HepG2 (cell line): ENCODE measurements at regions not wholly inside any gene's neighbourhood (a gene's known extent, or its start where the extent isn't known, plus 50 kb on each side); places are given as distances from the start of the nearest gene placed in this dataset.

Experiments used
- ATAC-seq: fragments of 200-7000 bp; cut with Tn5 transposase; 3 replicates; pipeline ENCODE4 v1.9.1; 2020; ENCODE audit warnings: mild to moderate bottlenecking, moderate library complexity
- BruUV-seq: library from RNA; stranded (reverse); fragments of 400-500 nt; replicated peaks from 2 replicates; lab custom pipeline; 2021; lab: Mats Ljungman, UMichigan
- CTCF ChIA-PET: fragments of 300-600 bp; formaldehyde crosslinking; extraction: SDS; loops from one replicate; lab custom pipeline; 2021; ENCODE audit warnings: low total read pairs, inconsistent platforms, low intra/inter-chr PET ratio; lab: Yijun Ruan, JAX
- POLR2A ChIA-PET: fragments of 350-600 bp; sonication (Branson Sonifier 250); formaldehyde crosslinking; loops from one replicate; lab custom pipeline; 2020; ENCODE audit warnings: antibody characterized with exemption, inconsistent platforms; lab: Yijun Ruan, JAX
- DNase-seq: peaks from one replicate; pipeline ENCODE4 v3.0.0-alpha.2; 2015; ENCODE audit warnings: low spot score
- FAIRE-seq: peaks from 3 replicates; lab custom pipeline; 2011; peaks lifted over from hg19 to GRCh38; lab: Jason Lieb, UNC
- H2AFZ ChIP-seq: one replicate; pipeline ENCODE4 v1.6.1; 2011; ENCODE audit warnings: low read length, inconsistent platforms
- H3K27ac ChIP-seq: fragments of 300-600 bp; 3 replicates; pipeline ENCODE4 v1.8.0; 2011; ENCODE audit warnings: mixed run types, mild to moderate bottlenecking, mixed read lengths, low read length, inconsistent platforms; ENCODE audit not compliant: insufficient read depth; ENCODE audit errors: extremely low read length
- H3K27me3 ChIP-seq, 2 experiments: fragments of 200-600 bp in 1 of 2; 2 replicates in 1 of 2; 3 replicates in 1 of 2; pipeline versions ENCODE4 v1.6.0 to v1.8.0; 2011; ENCODE audit warnings: low read length in 2 of 2, mild to moderate bottlenecking in 2 of 2, moderate library complexity in 2 of 2, inconsistent platforms in 1 of 2; ENCODE audit not compliant: insufficient read depth in 2 of 2, control insufficient read depth in 1 of 2
- H3K36me3 ChIP-seq, 2 experiments: fragments of 200-600 bp in 1 of 2; replicated peaks in 1 of 2; 2 replicates in 1 of 2; 3 replicates in 1 of 2; pipeline versions ENCODE4 v1.5.1 to v1.8.0; 2011; ENCODE audit warnings: low read length in 2 of 2, inconsistent platforms in 1 of 2; ENCODE audit not compliant: insufficient read depth in 2 of 2, control insufficient read depth in 1 of 2
- H3K4me1 ChIP-seq: 2 replicates; pipeline ENCODE4 v1.5.1; 2012; ENCODE audit warnings: low read length, inconsistent platforms; ENCODE audit not compliant: insufficient read depth
- H3K4me2 ChIP-seq: 2 replicates; pipeline ENCODE4 v1.6.0; 2011; ENCODE audit warnings: low read depth, low read length, inconsistent platforms
- H3K4me3 ChIP-seq, 3 experiments: fragments of 200-600 bp in 1 of 3; sonication (generic), shearing (Covaris generic) in 1 of 3; replicated peaks in 1 of 3; 2 replicates each; pipeline ENCODE4 v1.5.1; 2011 to 2016; ENCODE audit warnings: low read length in 3 of 3, inconsistent platforms in 2 of 3, low read depth in 2 of 3, mild to moderate bottlenecking in 2 of 3, control low read depth in 1 of 3, mixed read lengths in 1 of 3; ENCODE audit not compliant: insufficient read depth in 1 of 3
- H3K79me2 ChIP-seq: one replicate; pipeline ENCODE4 v1.6.1; 2011; ENCODE audit warnings: low read length, inconsistent platforms; ENCODE audit not compliant: insufficient read depth
- H3K9ac ChIP-seq: 2 replicates; pipeline ENCODE4 v1.6.0; 2011; ENCODE audit warnings: mild to moderate bottlenecking, low read depth, low read length, inconsistent platforms; ENCODE audit not compliant: insufficient read depth
- H3K9me3 ChIP-seq: 2 replicates; pipeline ENCODE4 v1.5.1; 2012; ENCODE audit warnings: mild to moderate bottlenecking, low read length
- H4K20me1 ChIP-seq: 2 replicates; pipeline ENCODE4 v1.6.0; 2011; ENCODE audit warnings: inconsistent platforms, mild to moderate bottlenecking, low read length, moderate library complexity; ENCODE audit not compliant: insufficient read depth
- ATRX ChIP-seq: sonication (generic); formaldehyde crosslinking; IDR thresholded peaks from 2 replicates; pipeline ENCODE4 v1.4.0; 2020; ENCODE audit warnings: missing genetic modification reagents, borderline replicate concordance
- KDM4B ChIP-seq: sonication (generic); formaldehyde crosslinking; IDR thresholded peaks from 2 replicates; pipeline ENCODE4 v1.4.0; 2020; ENCODE audit warnings: missing genetic modification reagents
- KLF13 ChIP-seq: sonication (generic); formaldehyde crosslinking; IDR thresholded peaks from 2 replicates; pipeline ENCODE4 v1.4.0; 2020; ENCODE audit warnings: mild to moderate bottlenecking, missing genetic modification reagents
- SOX5 ChIP-seq: IDR thresholded peaks from 2 replicates; pipeline ENCODE4 v1.6.1; 2016; ENCODE audit warnings: borderline replicate concordance
- ZNF121 ChIP-seq: sonication (generic); formaldehyde crosslinking; IDR thresholded peaks from 2 replicates; pipeline ENCODE4 v1.5.0; 2020; ENCODE audit warnings: mild to moderate bottlenecking, missing genetic modification reagents
- ZNF44 ChIP-seq: sonication (generic); formaldehyde crosslinking; IDR thresholded peaks from 2 replicates; pipeline ENCODE4 v1.5.1; 2020; ENCODE audit warnings: mild to moderate bottlenecking, missing genetic modification reagents
- ZNF564 ChIP-seq: sonication (generic); formaldehyde crosslinking; IDR thresholded peaks from 2 replicates; pipeline ENCODE4 v1.8.1; 2023; ENCODE audit warnings: mild to moderate bottlenecking, missing genetic modification reagents
- ZNF776 ChIP-seq: sonication (generic); formaldehyde crosslinking; IDR thresholded peaks from 2 replicates; pipeline ENCODE4 v1.4.0; 2020; ENCODE audit warnings: mild to moderate bottlenecking, missing genetic modification reagents
- ZSCAN29 ChIP-seq: sonication (generic); formaldehyde crosslinking; conservative IDR thresholded peaks from 2 replicates; pipeline ENCODE4 v1.4.0; 2020; ENCODE audit warnings: mild to moderate bottlenecking, missing genetic modification reagents
- WGBS: methylation state at CpG from one replicate; pipeline ENCODE4 v1.1.6; 2017; ENCODE audit warnings: low lambda C conversion rate; 5-methylcytosine and 5-hydroxymethylcytosine counted together
- in situ Hi-C: cut with HindIII; loops from 2 replicates; pipeline ENCODE4 v1.10.0; 2017; ENCODE audit warnings: low pct_unique_long_range_greater_than_20kb; ENCODE audit not compliant: extremely low pct_ligation_motif_present
- intact Hi-C: fragments of 100-400 bp; cut with micrococcal nuclease; formaldehyde crosslinking; loops from one replicate; pipeline ENCODE4 v1.10.0; 2022; ENCODE audit not compliant: unreplicated experiment
- TF ChIP-seq, protein P1 (sequence below): IDR thresholded peaks from 2 replicates; pipeline ENCODE4 v1.4.0; 2020; ENCODE audit warnings: mild to moderate bottlenecking, missing genetic modification reagents

DNA sequence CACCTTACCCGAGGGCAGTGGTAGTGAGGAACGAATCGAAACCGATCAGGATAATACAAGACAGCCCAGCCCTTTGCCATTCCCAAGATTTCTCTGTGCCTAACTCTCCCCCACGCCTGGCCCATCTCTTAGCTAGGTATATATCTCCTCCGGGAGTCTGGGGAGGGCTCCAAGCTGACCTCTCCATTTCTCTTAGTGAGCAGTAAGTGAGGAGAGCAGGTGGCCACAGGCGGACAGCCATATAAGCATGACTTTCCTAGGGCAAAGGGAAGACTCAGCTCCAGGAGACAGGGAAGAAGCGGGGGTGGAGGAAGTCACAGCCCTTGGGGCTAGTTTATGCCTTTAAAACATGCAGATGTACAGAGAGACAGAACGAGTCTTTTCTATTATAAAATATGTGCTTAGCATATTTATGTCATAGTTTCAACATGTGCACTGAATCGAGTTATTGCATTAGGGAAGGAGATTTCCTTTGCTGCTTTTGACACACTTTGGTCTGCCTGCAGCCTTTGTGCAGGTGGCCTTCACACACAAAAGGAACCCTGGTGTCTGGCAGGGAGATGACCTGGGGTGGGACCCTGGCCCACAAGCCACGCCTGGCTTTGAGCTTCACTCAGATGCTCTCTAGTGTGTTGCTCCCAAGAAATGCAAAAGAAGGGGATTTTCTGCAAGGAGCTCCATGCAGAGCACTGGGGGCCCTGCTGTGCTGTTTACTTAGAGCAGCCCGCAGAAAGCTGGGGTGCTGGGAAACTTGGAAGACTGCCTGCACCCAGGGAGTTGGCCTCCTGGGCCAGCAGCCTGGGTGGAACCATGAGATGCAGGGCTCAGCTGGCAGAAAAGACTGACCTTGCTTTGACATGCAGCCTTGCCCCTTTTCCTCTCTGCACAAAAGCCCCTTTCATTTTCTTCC, 613.3 kb downstream of the BCOR start:
- Histone ChIP-seq H3K9me3 (no peaks in the 10 kb centered on the region), H2AFZ (no peak overlapping the region), H3K4me3 (no peak overlapping the region), H3K27ac (no peak overlapping the region), H3K36me3 (no peaks in the 10 kb centered on the region), H3K27me3 (no peaks in the 10 kb centered on the region), H3K79me2 (no peaks in the 10 kb centered on the region), H3K4me1 (no peaks in the 10 kb centered on the region), H3K9ac (no peak overlapping the region), H3K4me2 (no peak overlapping the region), H4K20me1 (no peaks in the 10 kb centered on the region)
- BruUV-seq = no TSS peak
- in situ Hi-C loops (no loop called here), intact Hi-C loops (no loop called here)
- POLR2A ChIA-PET = no interaction called here
- WGBS = no CpG with 5 or more reads among the region's 12 CpGs
- ATAC-seq (no peak), DNase-seq (no peak), FAIRE-seq (no peak)
- TF ChIP-seq ZNF564 (CRISPR knock-in tag) (no peak), ZSCAN29 (CRISPR knock-in tag) (no peak), ATRX (CRISPR knock-in tag) (no peak), ZNF121 (CRISPR knock-in tag) (no peak), SOX5 (CRISPR knock-in tag) (no peak), ZNF776 (CRISPR knock-in tag) (no peak), KLF13 (CRISPR knock-in tag) (no peak), KDM4B (no peak), ZNF44 (CRISPR knock-in tag) (no peak)
- TF ChIP-seq, protein P1, sequence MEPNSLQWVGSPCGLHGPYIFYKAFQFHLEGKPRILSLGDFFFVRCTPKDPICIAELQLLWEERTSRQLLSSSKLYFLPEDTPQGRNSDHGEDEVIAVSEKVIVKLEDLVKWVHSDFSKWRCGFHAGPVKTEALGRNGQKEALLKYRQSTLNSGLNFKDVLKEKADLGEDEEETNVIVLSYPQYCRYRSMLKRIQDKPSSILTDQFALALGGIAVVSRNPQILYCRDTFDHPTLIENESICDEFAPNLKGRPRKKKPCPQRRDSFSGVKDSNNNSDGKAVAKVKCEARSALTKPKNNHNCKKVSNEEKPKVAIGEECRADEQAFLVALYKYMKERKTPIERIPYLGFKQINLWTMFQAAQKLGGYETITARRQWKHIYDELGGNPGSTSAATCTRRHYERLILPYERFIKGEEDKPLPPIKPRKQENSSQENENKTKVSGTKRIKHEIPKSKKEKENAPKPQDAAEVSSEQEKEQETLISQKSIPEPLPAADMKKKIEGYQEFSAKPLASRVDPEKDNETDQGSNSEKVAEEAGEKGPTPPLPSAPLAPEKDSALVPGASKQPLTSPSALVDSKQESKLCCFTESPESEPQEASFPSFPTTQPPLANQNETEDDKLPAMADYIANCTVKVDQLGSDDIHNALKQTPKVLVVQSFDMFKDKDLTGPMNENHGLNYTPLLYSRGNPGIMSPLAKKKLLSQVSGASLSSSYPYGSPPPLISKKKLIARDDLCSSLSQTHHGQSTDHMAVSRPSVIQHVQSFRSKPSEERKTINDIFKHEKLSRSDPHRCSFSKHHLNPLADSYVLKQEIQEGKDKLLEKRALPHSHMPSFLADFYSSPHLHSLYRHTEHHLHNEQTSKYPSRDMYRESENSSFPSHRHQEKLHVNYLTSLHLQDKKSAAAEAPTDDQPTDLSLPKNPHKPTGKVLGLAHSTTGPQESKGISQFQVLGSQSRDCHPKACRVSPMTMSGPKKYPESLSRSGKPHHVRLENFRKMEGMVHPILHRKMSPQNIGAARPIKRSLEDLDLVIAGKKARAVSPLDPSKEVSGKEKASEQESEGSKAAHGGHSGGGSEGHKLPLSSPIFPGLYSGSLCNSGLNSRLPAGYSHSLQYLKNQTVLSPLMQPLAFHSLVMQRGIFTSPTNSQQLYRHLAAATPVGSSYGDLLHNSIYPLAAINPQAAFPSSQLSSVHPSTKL (CRISPR knock-in tag) = no peak
- CTCF ChIA-PET = no interaction called here
